ENCODE measurements at regions not wholly inside any gene's neighbourhood (a gene's known extent, or its start where the extent isn't known, plus 50 kb on each side); places are given as distances from the start of the nearest gene placed in this dataset.

DNA sequence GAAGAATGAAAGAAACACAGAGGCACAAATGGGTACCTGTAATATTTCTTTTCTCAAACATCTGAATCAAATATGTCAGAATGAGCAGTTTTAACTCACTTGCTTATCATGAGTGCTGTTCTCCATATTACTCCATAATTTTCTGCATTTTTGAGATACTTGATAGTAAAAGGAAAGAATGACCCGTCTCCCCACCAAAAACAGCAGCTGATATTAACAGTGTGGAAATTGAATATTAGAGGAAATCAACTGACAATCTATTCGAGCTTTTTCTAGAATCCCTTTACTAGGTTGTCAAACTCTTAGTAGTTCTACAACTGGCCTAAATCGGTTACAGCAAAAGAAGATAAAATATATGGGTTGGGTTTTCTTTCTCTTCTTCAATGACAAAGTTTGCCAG is 49.9 kb upstream of the HELT start:
- TF ChIP-seq POLR2A (IDR thresholded peaks at IDR 0.05), result no peak
- TF ChIP-seq, protein P1, sequence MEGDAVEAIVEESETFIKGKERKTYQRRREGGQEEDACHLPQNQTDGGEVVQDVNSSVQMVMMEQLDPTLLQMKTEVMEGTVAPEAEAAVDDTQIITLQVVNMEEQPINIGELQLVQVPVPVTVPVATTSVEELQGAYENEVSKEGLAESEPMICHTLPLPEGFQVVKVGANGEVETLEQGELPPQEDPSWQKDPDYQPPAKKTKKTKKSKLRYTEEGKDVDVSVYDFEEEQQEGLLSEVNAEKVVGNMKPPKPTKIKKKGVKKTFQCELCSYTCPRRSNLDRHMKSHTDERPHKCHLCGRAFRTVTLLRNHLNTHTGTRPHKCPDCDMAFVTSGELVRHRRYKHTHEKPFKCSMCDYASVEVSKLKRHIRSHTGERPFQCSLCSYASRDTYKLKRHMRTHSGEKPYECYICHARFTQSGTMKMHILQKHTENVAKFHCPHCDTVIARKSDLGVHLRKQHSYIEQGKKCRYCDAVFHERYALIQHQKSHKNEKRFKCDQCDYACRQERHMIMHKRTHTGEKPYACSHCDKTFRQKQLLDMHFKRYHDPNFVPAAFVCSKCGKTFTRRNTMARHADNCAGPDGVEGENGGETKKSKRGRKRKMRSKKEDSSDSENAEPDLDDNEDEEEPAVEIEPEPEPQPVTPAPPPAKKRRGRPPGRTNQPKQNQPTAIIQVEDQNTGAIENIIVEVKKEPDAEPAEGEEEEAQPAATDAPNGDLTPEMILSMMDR (IDR thresholded peaks at IDR 0.05), result no peak
